ENCODE measurements at regions not wholly inside any gene's neighbourhood (a gene's known extent, or its start where the extent isn't known, plus 50 kb on each side); places are given as distances from the start of the nearest gene placed in this dataset.

GRCh38 chr12:125651625-125652024, 586.4 kb downstream of the AACS start:
- no peaks in the 10 kb centered on the region for H3K4me1 ChIP-seq (ENCODE audit: insufficient read depth, low read length, poor library complexity, severe bottlenecking)
- H3K9me2 ChIP-seq (ENCODE audit: insufficient read depth, low read length): no peaks in the 10 kb centered on the region
- ChIA-PET POLR2A (interaction anchor here (1.2 kb wide), 1 partner anchor 16 kb away, joined by 3 read pairs; no protein-coding TSS in a partner anchor), CTCF (ENCODE audit: unreplicated experiment) (no interaction called here)
- H3K9me3 ChIP-seq (ENCODE audit: low read length): no peaks in the 10 kb centered on the region
- intact Hi-C loops (cut with micrococcal nuclease; ENCODE audit: unreplicated experiment): no loop called here
- H2AFZ ChIP-seq (ENCODE audit: low read length): no peak overlapping the region
- BruUV-seq (replicated peaks): no TSS peak
- no peaks in the 10 kb centered on the region for H3K79me2 ChIP-seq (ENCODE audit: insufficient read depth, low read depth, low read length)
- H3K4me2 ChIP-seq (ENCODE audit: low read length): no peak overlapping the region
- TF ChIP-seq, protein P1, sequence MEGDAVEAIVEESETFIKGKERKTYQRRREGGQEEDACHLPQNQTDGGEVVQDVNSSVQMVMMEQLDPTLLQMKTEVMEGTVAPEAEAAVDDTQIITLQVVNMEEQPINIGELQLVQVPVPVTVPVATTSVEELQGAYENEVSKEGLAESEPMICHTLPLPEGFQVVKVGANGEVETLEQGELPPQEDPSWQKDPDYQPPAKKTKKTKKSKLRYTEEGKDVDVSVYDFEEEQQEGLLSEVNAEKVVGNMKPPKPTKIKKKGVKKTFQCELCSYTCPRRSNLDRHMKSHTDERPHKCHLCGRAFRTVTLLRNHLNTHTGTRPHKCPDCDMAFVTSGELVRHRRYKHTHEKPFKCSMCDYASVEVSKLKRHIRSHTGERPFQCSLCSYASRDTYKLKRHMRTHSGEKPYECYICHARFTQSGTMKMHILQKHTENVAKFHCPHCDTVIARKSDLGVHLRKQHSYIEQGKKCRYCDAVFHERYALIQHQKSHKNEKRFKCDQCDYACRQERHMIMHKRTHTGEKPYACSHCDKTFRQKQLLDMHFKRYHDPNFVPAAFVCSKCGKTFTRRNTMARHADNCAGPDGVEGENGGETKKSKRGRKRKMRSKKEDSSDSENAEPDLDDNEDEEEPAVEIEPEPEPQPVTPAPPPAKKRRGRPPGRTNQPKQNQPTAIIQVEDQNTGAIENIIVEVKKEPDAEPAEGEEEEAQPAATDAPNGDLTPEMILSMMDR (conservative IDR thresholded peaks at IDR 0.05; ENCODE audit: low read length): no peak
- no peak for TF ChIP-seq EZH2phosphoT487 (IDR thresholded peaks at IDR 0.05; ENCODE audit: borderline replicate concordance, low read depth, low read length)
- no peak overlapping the region for H3K4me3 ChIP-seq (ENCODE audit: low read depth, low read length, poor library complexity, severe bottlenecking)
- no peaks in the 10 kb centered on the region for H3K36me3 ChIP-seq (ENCODE audit: insufficient read depth, low read length)
- no peak overlapping the region for H3K27ac ChIP-seq (ENCODE audit: low read depth, low read length, poor library complexity, severe bottlenecking)
- DNase-seq (ENCODE audit: low spot score): no peak
- H4K20me1 ChIP-seq (ENCODE audit: insufficient read depth, low read length): no peaks in the 10 kb centered on the region

GRCh38 chr12:125652681-125653080, 587.4 kb downstream of the AACS start:
- Histone ChIP-seq H3K9me3 (ENCODE audit: low read length) (no peaks in the 10 kb centered on the region), H3K36me3 (ENCODE audit: insufficient read depth, low read length) (no peaks in the 10 kb centered on the region), H4K20me1 (ENCODE audit: insufficient read depth, low read length) (no peaks in the 10 kb centered on the region), H2AFZ (ENCODE audit: low read length) (no peak overlapping the region), H3K27ac (ENCODE audit: low read depth, low read length, poor library complexity, severe bottlenecking) (no peak overlapping the region), H3K9me2 (ENCODE audit: insufficient read depth, low read length) (no peaks in the 10 kb centered on the region), H3K4me1 (ENCODE audit: insufficient read depth, low read length, poor library complexity, severe bottlenecking) (no peaks in the 10 kb centered on the region), H3K4me2 (ENCODE audit: low read length) (no peak overlapping the region), H3K79me2 (ENCODE audit: insufficient read depth, low read depth, low read length) (no peaks in the 10 kb centered on the region), H3K4me3 (ENCODE audit: low read depth, low read length, poor library complexity, severe bottlenecking) (no peak overlapping the region)
- ChIA-PET POLR2A (no interaction called here), CTCF (ENCODE audit: unreplicated experiment) (no interaction called here)
- TF ChIP-seq, protein P1 (conservative IDR thresholded peaks at IDR 0.05; ENCODE audit: low read length): no peak
- TF ChIP-seq EZH2phosphoT487 (IDR thresholded peaks at IDR 0.05; ENCODE audit: borderline replicate concordance, low read depth, low read length): no peak
- intact Hi-C loops (cut with micrococcal nuclease; ENCODE audit: unreplicated experiment): no loop called here
- no TSS peak for BruUV-seq (replicated peaks)
- DNase-seq (ENCODE audit: low spot score): no peak

DNA sequence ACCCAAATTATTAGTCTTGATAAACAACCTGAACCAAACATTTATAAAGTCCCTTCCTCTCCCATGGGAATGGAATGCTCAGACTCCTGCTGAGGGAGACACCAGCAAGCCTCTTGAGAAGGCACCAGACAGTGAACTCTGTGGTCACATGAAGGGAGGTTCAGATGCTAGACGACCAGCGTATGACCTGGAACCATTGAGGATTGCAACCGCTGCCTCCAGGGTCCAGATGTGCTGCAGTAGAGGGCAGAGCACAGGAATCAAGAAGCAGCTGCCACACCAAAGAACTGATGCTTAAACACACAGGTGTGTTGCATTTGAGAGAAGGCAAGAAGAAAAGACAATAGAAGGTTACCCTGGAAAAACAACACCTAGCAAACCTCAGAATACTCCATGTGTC, 592.4 kb downstream of the AACS start:
- Histone ChIP-seq H3K9me2 (ENCODE audit: insufficient read depth, low read length) (no peaks in the 10 kb centered on the region), H3K4me3 (ENCODE audit: low read depth, low read length, poor library complexity, severe bottlenecking) (no peak overlapping the region), H3K79me2 (ENCODE audit: insufficient read depth, low read depth, low read length) (no peaks in the 10 kb centered on the region), H4K20me1 (ENCODE audit: insufficient read depth, low read length) (no peaks in the 10 kb centered on the region), H3K4me2 (ENCODE audit: low read length) (no peak overlapping the region), H2AFZ (ENCODE audit: low read length) (no peak overlapping the region), H3K27ac (ENCODE audit: low read depth, low read length, poor library complexity, severe bottlenecking) (no peak overlapping the region), H3K36me3 (ENCODE audit: insufficient read depth, low read length) (no peaks in the 10 kb centered on the region), H3K9me3 (ENCODE audit: low read length) (no peaks in the 10 kb centered on the region), H3K4me1 (ENCODE audit: insufficient read depth, low read length, poor library complexity, severe bottlenecking) (no peaks in the 10 kb centered on the region)
- TF ChIP-seq EZH2phosphoT487 (IDR thresholded peaks at IDR 0.05; ENCODE audit: borderline replicate concordance, low read depth, low read length): no peak
- TF ChIP-seq, protein P1 (conservative IDR thresholded peaks at IDR 0.05; ENCODE audit: low read length): no peak
- no peak for DNase-seq (ENCODE audit: low spot score)
- intact Hi-C loops (cut with micrococcal nuclease; ENCODE audit: unreplicated experiment): no loop called here
- no TSS peak for BruUV-seq (replicated peaks)
- ChIA-PET POLR2A (no interaction called here), CTCF (ENCODE audit: unreplicated experiment) (interaction anchor here (0.6 kb wide), 1 partner anchor 11 kb away, joined by 5 read pairs; no protein-coding TSS in a partner anchor)
